ENCODE measurements at regions not wholly inside any gene's neighbourhood (a gene's known extent, or its start where the extent isn't known, plus 50 kb on each side); places are given as distances from the start of the nearest gene placed in this dataset.

DNA sequence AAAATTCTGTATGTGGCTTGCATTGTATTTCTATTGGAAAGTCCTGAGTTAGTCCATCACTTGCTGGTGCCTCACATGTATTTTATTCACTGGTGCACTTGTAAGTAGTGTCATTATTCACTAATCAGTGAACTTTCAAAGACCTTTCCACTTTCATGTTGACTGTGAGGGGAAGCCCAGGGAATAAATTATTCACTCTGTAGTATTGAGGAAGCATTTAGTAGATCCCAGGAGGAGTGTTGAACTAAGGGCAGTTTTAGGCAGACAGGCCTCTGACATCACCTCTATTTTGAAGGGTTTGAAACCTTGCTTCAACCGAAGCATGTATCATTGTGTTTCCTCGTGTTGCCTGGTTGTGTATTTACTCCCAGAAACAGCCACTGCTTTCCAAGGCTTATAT lies 705.4 kb upstream of the RIOK2 start:
- TF ChIP-seq, protein P1, sequence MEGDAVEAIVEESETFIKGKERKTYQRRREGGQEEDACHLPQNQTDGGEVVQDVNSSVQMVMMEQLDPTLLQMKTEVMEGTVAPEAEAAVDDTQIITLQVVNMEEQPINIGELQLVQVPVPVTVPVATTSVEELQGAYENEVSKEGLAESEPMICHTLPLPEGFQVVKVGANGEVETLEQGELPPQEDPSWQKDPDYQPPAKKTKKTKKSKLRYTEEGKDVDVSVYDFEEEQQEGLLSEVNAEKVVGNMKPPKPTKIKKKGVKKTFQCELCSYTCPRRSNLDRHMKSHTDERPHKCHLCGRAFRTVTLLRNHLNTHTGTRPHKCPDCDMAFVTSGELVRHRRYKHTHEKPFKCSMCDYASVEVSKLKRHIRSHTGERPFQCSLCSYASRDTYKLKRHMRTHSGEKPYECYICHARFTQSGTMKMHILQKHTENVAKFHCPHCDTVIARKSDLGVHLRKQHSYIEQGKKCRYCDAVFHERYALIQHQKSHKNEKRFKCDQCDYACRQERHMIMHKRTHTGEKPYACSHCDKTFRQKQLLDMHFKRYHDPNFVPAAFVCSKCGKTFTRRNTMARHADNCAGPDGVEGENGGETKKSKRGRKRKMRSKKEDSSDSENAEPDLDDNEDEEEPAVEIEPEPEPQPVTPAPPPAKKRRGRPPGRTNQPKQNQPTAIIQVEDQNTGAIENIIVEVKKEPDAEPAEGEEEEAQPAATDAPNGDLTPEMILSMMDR (IDR thresholded peaks at IDR 0.05): no peak
- no peak for TF ChIP-seq POLR2AphosphoS5 (IDR thresholded peaks at IDR 0.05)
- TF ChIP-seq POLR2A (IDR thresholded peaks at IDR 0.05): no peak
